ENCODE measurements at regions not wholly inside any gene's neighbourhood (a gene's known extent, or its start where the extent isn't known, plus 50 kb on each side); places are given as distances from the start of the nearest gene placed in this dataset.

- no peak for DNase-seq (ENCODE audit: low spot score)
Measured at GRCh38 chr3:72489901-72490300, 358.3 kb downstream of the SHQ1 start.

- DNase-seq (ENCODE audit: low spot score) = peak; percentile 37
Measured at GRCh38 chr3:72488738-72489035, 359.6 kb downstream of the SHQ1 start.

GRCh38 chr3:72487946-72488737 is 360.1 kb downstream of the SHQ1 start:
- no peak for DNase-seq (ENCODE audit: low spot score)

- DNase-seq (ENCODE audit: low spot score) = peak; percentile 90
Measured at GRCh38 chr3:72487078-72487765, 361.0 kb downstream of the SHQ1 start.

- DNase-seq (ENCODE audit: low spot score) = no peak
Measured at GRCh38 chr3:72485641-72486040, 362.6 kb downstream of the SHQ1 start.

- DNase-seq (ENCODE audit: low spot score) = no peak
Measured at GRCh38 chr3:72483554-72484104, 364.6 kb downstream of the SHQ1 start.

- peak; percentile 66 for DNase-seq (ENCODE audit: low spot score)
Measured at GRCh38 chr3:72482589-72483321, 365.5 kb downstream of the SHQ1 start.

GRCh38 chr3:72481542-72481941 is 366.7 kb downstream of the SHQ1 start:
- DNase-seq (ENCODE audit: low spot score) = no peak

- peak; percentile 56 for DNase-seq (ENCODE audit: low spot score)
Measured at GRCh38 chr3:72480366-72480765, 367.9 kb downstream of the SHQ1 start.

- DNase-seq (ENCODE audit: low spot score) = no peak
Measured at GRCh38 chr3:72479651-72480215, 368.5 kb downstream of the SHQ1 start.

GRCh38 chr3:72476139-72476483 is 372.1 kb downstream of the SHQ1 start:
- no peak for DNase-seq (ENCODE audit: low spot score)

- no peak for DNase-seq (ENCODE audit: low spot score)
Measured at GRCh38 chr3:72475258-72476138, 372.7 kb downstream of the SHQ1 start.

- no peak for DNase-seq (ENCODE audit: low spot score)
Measured at GRCh38 chr3:72474775-72475174, 373.5 kb downstream of the SHQ1 start.

- DNase-seq (ENCODE audit: low spot score) = no peak
Measured at GRCh38 chr3:72473156-72473555, 375.1 kb downstream of the SHQ1 start.

- DNase-seq (ENCODE audit: low spot score) = no peak
Measured at GRCh38 chr3:72470904-72471417, 377.3 kb downstream of the SHQ1 start.

- DNase-seq (ENCODE audit: low spot score) = no peak
Measured at GRCh38 chr3:72465853-72466252, 382.4 kb downstream of the SHQ1 start.

- DNase-seq (ENCODE audit: low spot score) = no peak
Measured at GRCh38 chr3:72463083-72463482, 385.2 kb downstream of the SHQ1 start.

GRCh38 chr3:72462595-72463011 is 385.6 kb downstream of the SHQ1 start:
- DNase-seq (ENCODE audit: low spot score) = no peak

- DNase-seq (ENCODE audit: low spot score) = no peak
Measured at GRCh38 chr3:72461787-72462186, 386.5 kb downstream of the SHQ1 start.

GRCh38 chr3:72460205-72461174 is 387.8 kb downstream of the SHQ1 start:
- DNase-seq (ENCODE audit: low spot score) = no peak
